ENCODE measurements at regions not wholly inside any gene's neighbourhood (a gene's known extent, or its start where the extent isn't known, plus 50 kb on each side); places are given as distances from the start of the nearest gene placed in this dataset.
A peak's percentile ranks its signal among the peaks of the same experiment; 100 is the strongest.

DNA sequence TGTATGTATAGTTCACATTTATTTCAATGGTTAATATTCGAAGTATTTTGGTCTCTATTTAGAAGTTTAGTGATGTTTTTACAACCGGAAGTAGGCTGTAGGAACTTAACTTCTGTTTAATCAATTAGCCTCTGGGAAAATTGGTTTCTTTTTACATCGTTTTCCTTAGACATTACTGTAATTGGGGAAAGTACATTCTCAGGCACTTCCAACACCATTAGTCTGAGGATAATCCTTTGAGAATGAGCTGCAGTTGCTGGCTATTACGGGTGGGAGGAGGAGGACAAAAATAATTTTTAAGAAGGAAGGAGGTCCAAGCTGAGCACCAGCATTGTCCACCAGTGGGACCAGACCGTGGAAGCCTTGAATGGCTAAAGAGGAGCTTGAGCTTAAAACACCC lies 70.4 kb upstream of the ST3GAL5 start:
- DNase-seq (ENCODE audit: low spot score in 2 of 2, unreplicated experiment in 2 of 2), result no peak
- Mint-ChIP-seq H3K4me1 (peaks cover 19% of the 10 kb centered on the region), H3K4me3 (no peak overlapping the region), H3K27ac (no peak overlapping the region), H3K27me3 (ENCODE audit: low read depth) (no peaks in the 10 kb centered on the region), H3K36me3 (no peaks in the 10 kb centered on the region), H3K9me3 (peaks cover 10% of the 10 kb centered on the region)
- TF ChIP-seq, protein P1, sequence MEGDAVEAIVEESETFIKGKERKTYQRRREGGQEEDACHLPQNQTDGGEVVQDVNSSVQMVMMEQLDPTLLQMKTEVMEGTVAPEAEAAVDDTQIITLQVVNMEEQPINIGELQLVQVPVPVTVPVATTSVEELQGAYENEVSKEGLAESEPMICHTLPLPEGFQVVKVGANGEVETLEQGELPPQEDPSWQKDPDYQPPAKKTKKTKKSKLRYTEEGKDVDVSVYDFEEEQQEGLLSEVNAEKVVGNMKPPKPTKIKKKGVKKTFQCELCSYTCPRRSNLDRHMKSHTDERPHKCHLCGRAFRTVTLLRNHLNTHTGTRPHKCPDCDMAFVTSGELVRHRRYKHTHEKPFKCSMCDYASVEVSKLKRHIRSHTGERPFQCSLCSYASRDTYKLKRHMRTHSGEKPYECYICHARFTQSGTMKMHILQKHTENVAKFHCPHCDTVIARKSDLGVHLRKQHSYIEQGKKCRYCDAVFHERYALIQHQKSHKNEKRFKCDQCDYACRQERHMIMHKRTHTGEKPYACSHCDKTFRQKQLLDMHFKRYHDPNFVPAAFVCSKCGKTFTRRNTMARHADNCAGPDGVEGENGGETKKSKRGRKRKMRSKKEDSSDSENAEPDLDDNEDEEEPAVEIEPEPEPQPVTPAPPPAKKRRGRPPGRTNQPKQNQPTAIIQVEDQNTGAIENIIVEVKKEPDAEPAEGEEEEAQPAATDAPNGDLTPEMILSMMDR (IDR thresholded peaks at IDR 0.05; ENCODE audit: unreplicated experiment), result no peak

DNA sequence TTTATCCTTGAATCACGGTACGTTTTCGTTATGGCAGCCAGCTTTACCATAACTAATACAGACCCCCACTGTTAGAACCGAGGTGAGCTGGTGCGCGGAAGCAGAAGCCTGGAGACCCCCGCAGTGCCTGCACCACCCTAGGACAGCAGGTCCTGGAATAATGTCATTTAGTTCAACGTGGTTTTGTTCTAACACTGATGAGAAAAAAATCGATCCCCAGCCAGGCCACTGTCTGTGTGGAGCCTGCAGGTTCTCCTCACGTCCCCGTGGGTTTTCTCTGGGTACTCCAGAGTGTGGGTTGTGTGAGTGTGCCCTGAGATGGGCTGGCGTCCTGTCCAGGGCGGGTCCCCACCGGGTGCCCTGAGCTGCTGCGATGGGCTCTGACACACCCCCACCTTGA lies 69.9 kb upstream of the ST3GAL5 start:
- no peaks in the 10 kb centered on the region for H3K36me3 Mint-ChIP-seq
- no peak for DNase-seq (ENCODE audit: low spot score in 2 of 2, unreplicated experiment in 2 of 2)
- H3K9me3 Mint-ChIP-seq, result peaks cover 9% of the 10 kb centered on the region
- H3K4me3 Mint-ChIP-seq, result no peak overlapping the region
- H3K27ac Mint-ChIP-seq, result no peak overlapping the region
- TF ChIP-seq, protein P1 (IDR thresholded peaks at IDR 0.05; ENCODE audit: unreplicated experiment), result no peak
- peaks cover 19% of the 10 kb centered on the region for H3K4me1 Mint-ChIP-seq
- no peaks in the 10 kb centered on the region for H3K27me3 Mint-ChIP-seq (ENCODE audit: low read depth)

DNA sequence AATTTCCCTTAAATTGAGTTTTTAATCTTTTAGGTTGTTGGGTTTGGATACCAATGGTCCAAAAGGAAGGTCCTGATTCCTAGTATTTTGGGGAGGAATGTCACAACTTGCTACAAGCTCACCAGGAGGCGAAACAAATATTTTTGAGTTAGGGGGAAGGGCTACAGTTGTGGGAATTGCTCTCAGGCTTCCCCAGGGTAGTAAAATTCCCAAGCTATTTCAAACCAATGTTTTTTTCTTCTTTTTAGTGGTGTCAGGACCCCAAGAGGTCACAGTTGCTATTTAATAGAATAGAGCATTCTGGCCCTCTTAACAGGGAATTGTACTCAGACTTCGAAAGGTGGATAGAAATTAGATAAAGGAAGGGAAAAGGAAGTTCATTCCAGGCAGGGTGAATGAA lies 68.5 kb upstream of the ST3GAL5 start:
- no peak for DNase-seq (ENCODE audit: low spot score in 2 of 2, unreplicated experiment in 2 of 2)
- Mint-ChIP-seq H3K4me1 (peaks cover 27% of the 10 kb centered on the region), H3K9me3 (peaks cover under 1% of the 10 kb centered on the region), H3K27me3 (ENCODE audit: low read depth) (no peaks in the 10 kb centered on the region), H3K36me3 (no peaks in the 10 kb centered on the region), H3K4me3 (no peak overlapping the region), H3K27ac (no peak overlapping the region)
- TF ChIP-seq, protein P1 (IDR thresholded peaks at IDR 0.05; ENCODE audit: unreplicated experiment), result no peak

DNA sequence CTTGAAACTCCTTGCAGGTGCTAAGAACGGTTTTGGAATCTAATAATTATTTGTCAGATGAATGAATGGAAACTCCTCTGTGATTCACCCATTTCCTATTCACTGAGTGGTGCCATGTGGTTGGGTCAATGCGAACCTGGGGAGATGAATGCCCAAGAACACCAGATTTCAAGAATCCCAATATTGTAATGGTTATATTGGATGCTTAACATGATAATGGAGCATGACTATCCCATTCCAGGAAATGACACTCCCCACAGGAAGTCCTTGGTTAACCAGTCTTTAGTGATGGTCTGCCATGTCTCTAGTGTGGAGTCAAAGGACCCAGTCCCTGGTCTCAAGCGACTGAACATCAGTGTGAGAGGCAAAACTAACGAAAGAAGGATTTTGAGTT lies 67.9 kb upstream of the ST3GAL5 start:
- Mint-ChIP-seq H3K36me3 (no peaks in the 10 kb centered on the region), H3K9me3 (no peaks in the 10 kb centered on the region), H3K27ac (no peak overlapping the region), H3K4me1 (peaks cover 27% of the 10 kb centered on the region), H3K27me3 (ENCODE audit: low read depth) (no peaks in the 10 kb centered on the region), H3K4me3 (no peak overlapping the region)
- TF ChIP-seq, protein P1 (IDR thresholded peaks at IDR 0.05; ENCODE audit: unreplicated experiment), result no peak
- no peak for DNase-seq (ENCODE audit: low spot score in 2 of 2, unreplicated experiment in 2 of 2)

DNA sequence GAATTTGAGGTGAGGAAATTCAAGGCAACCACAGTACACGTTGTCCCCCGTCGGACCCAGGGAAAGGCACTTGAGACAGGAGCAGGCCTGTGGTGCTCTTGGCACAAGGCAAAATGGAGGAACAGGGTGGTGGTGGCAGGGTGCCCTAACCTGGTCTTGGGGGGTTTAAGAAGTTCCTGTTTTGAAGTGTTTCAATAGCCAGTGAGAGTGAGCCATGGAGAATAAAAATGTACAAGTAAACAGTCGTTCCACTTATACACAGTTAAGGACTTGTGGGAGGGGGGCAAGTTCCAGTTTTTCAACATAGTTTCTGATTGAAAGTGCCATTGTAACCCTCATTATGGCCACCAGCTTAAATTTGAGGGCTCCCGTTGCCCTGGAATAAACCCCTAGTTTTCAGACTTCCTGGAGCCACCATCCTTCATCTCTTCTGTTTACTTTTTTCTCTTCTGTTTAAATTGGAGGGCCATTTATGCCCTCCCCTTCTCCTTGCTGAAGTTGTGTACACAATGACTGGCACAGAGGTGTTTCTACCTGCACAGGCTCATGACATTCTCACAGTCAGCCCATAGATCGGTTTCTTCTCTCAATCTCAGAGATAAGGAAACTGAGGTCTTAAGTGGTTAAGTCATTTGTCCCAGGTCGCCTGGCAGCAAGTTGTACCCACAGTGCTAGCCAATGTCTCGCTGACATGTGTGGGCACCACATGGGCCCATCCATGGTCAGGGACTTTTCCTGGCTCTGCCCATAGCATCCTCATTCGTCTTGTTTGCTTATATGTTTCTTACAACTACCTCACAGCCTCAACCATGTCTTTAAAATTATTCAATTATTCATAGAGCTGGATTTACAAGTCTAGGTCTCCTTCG lies 66.0 kb upstream of the ST3GAL5 start:
- DNase-seq (ENCODE audit: low spot score in 2 of 2, unreplicated experiment in 2 of 2), result no peak
- Mint-ChIP-seq H3K9me3 (no peaks in the 10 kb centered on the region), H3K36me3 (no peaks in the 10 kb centered on the region), H3K4me3 (no peak overlapping the region), H3K27ac (peak overlapping the region; percentile 69), H3K27me3 (ENCODE audit: low read depth) (no peaks in the 10 kb centered on the region), H3K4me1 (peaks cover 27% of the 10 kb centered on the region)
- TF ChIP-seq, protein P1 (IDR thresholded peaks at IDR 0.05; ENCODE audit: unreplicated experiment), result no peak

Data from mesothelial cell of epicardium (in vitro differentiated cells).